NCI-H510A treated with DMSO at 0.1 percent for 48 hours (cell line): ENCODE measurements at regions not wholly inside any gene's neighbourhood (a gene's known extent, or its start where the extent isn't known, plus 50 kb on each side); places are given as distances from the start of the nearest gene placed in this dataset.

Experiments
- DNase-seq: peaks from one replicate; lab custom pipeline; 2025; lab: John Stamatoyannopoulos, UW

- DNase-seq = no peak
Observed at GRCh38 chr19:28290963-28291657, 921.8 kb downstream of the UQCRFS1 start.

DNA sequence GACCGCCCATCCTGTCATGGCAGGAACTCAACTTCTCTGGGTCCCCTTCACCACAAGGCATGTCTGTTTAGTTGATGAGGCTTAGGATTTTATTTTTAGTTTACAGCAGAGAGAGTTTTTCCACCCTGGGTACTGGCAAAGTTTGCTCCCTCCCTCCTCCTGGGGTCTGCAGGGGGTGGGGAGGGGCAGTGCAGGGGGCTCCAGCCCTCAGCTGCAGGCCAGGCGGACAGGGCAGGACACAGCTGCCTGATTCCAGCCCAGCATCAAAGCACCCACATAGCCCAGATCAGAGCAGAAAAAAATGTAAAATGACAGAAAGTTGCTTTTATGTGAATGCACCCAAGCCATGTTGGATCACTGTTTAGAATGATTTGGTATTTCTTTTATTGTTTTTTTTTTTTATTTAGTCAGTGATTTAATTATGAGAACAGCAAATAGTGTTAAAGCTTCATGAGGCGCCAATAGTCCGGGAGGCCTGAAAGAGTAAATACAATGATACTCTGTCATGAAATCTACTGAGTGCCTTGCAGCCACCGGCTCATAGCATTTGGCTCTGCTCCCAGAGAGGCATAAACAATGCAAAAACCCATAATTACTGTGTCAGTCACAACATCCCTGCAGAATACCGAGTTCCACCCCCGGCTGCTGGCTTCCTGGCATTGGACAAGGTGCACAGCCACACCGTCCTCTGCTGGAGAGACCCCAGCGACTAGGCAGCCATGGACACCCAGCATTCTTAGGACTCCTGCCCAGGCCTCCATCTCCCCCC lies 923.5 kb downstream of the UQCRFS1 start:
- no peak for DNase-seq

- no peak for DNase-seq
Observed at GRCh38 chr19:28288572-28289264, 924.2 kb downstream of the UQCRFS1 start.

DNA sequence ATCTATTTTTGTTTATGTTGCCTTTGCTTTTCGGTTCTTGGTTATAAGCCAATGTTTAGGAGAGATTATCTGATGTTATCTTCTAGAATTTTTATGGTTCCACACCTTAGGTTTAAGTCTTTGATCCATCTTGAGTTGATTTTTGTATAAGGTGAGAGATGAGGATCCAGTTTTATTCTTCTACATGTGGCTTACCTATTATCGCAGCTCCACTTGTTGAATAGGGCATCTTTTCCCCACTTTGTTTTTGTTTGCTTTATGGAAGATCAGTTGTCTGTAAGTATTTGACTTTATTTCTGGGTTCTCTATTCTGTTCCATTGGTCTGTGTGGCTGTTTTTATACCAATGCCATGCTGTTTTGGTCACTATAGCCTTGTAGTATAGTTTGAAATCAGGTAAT lies 927.0 kb downstream of the UQCRFS1 start:
- no peak for DNase-seq

- DNase-seq = no peak
Observed at GRCh38 chr19:28285078-28285477, 927.9 kb downstream of the UQCRFS1 start.

DNA sequence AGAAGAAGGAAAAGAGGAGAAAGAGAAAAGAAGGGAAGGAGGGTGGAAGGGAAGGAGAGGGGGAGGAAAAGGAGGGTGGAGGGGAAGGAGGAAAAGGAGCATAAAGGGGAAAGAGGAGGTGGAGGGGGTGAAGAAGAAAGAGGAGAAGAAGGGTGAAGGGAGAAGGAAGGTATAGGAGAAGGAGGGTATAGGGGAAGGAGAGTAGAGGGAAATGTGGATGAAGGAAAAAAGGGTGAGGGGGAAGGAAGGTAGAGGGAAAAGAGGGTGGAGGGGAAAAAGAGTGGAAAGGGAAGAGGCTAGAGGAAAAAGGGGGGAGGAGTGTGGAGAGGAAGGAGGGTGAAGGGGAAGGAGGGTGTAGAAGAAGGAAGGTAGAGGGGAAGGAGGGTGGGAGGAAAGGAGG lies 928.6 kb downstream of the UQCRFS1 start:
- no peak for DNase-seq

- no peak for DNase-seq
Observed at GRCh38 chr19:28283592-28283991, 929.4 kb downstream of the UQCRFS1 start.

DNA sequence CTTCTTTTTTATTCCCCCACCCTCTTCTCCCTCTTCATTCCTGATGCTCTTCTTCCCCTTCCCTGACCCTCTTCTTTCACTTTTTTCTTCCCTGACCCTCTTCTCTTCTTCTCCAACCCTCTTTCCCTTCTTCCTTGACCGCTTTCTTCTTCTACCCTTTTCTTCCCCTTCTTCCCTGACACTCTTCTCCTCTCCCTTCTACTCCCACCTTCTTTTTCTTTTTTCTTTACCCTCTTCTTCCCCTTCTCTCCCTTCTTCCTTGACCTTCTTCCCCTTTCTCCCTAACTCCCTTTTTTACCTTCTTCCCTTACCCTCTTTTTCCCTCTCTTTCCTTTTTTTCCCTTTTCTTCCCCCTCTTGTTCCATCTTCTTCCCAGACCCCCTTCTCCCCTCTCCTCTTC lies 931.3 kb downstream of the UQCRFS1 start:
- DNase-seq = no peak

- no peak for DNase-seq
Observed at GRCh38 chr19:28264556-28264955, 948.4 kb downstream of the UQCRFS1 start.

- no peak for DNase-seq
Observed at GRCh38 chr19:28258829-28259228, 954.1 kb downstream of the UQCRFS1 start.

DNA sequence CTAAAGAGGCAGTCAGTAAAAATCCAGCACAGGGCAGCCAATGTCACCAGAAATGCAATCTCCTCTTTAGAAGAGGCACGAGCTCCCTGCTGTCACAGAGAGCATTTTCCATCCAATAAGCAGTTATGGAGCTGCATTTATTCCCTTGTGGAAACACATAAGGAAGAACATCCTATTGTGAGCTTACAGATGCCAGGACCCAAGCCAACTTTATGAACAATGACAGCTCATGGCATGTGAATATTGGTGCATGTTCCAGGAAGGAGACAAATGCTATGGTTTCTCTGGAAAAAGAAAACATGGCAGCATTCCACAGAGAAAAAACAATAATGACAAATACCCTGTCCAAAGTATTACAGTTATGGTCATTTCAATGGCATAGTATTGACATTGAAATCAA lies 955.6 kb downstream of the UQCRFS1 start:
- DNase-seq = no peak

GRCh38 chr19:28247243-28247642 lies 965.7 kb downstream of the UQCRFS1 start:
- no peak for DNase-seq

GRCh38 chr19:28245937-28246336 lies 967.0 kb downstream of the UQCRFS1 start:
- DNase-seq = no peak

GRCh38 chr19:28244966-28245365 lies 968.0 kb downstream of the UQCRFS1 start:
- no peak for DNase-seq

DNA sequence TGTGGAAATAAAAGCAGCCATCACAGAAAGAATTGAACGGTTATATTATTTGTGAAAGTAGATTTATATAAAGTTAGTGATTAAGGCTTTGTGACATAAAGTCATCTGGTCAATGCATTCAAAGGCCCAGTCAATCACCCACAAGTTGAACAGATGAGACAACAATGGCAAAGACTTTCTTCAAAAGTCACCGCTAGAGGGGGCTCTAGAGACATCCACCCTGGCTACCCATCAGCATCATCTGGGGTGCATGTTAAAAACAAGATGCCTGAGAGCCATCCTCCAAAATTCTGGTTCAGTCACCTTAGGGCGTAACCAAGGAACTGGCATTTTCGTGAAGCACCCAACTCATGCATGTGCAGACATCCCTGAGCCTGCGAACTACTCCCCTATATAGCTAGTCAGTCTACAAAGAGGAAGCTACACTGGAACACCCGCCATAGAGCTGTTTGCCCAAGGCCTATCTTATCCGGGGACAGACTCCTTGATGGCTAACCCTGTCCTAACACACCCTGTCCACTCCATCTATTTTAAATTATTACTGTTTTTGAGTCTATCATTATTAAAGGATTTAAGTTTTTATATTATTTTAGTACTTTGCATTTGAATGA lies 970.5 kb downstream of the UQCRFS1 start:
- DNase-seq = no peak

DNA sequence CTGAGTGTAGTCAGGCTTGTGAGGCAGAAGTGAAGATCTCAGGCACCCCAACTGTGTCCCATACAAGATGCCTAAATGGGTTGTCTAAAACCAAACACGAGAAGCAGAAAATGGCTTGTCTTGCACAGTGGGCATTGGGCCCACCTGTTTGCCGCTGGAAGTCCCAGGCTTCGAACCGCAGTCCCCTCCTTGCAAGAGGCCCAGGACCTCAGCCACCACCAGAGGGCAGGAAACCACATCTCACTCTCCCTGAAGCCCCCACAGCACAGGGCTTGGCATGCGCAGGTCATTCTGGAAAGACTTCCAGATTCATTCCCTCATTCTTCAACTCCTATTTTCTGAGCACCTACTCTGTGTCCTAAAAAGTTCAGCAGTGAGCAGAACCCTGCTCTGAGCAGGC lies 973.7 kb downstream of the UQCRFS1 start:
- no peak for DNase-seq

DNA sequence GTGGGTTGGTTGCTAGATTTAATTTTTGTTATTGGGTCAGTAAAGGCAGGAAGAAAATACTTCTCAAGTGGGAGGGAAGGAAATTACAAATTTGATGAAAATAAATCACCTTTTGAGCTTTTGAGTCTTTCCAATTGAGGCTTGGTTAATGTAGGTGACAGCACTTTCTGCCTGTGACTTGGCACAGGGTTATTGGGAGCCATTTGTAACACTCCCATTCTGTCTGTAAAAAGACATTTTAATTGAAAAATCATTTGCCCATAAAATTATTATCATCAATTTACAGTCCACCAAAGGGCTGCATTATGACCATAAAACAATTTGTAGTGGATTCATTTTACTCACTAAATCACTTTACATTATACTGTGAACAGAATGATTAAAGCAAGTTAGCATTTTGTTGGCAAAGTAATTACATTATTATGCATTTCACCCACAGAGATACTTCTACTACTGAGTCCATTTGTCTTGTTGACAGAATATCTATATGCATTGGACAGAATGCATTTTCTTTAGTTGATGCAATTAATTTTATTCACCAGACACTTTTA lies 974.6 kb downstream of the UQCRFS1 start:
- no peak for DNase-seq

- DNase-seq = no peak
Observed at GRCh38 chr19:28235606-28236125, 977.3 kb downstream of the UQCRFS1 start.

DNA sequence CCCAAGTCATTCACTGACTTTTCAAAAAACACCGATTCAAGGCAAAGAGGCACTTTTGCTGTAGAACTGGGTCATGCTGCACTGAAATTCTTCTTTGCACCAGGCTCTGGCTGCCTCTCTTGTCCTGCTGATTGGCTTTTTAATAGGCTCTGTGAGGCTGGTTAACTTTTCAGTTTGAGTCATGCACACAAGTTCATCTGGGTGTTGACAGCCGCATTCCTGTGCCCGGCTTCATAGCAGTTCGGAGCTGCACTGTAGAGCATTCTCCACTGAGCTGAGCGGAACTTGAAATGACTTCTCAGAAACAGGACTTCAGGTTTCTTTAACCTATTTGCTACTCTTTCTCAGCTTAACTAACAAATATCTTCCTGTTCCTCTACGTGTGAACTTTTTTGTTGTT lies 978.3 kb downstream of the UQCRFS1 start:
- DNase-seq = no peak

DNA sequence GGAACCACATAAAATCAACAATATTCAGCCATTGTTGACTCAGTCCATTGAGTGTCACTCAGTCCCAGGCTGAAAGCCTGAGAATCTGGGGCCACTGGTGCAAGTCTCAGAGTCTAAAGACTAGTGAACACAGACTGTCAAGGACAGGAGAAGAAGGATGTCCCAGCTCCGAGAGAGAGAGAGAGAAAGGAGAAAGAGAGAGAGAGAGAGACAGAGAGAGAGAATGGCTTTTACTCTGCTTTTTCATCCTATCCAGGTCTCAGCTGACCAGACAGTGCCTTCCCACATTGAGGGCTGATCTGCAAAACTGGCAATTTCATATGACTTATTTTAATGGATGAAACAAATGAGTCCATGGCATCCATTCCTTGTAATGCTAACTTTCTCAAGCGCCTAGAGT lies 984.1 kb downstream of the UQCRFS1 start:
- no peak for DNase-seq

- DNase-seq = no peak
Observed at GRCh38 chr19:28224441-28224840, 988.5 kb downstream of the UQCRFS1 start.

DNA sequence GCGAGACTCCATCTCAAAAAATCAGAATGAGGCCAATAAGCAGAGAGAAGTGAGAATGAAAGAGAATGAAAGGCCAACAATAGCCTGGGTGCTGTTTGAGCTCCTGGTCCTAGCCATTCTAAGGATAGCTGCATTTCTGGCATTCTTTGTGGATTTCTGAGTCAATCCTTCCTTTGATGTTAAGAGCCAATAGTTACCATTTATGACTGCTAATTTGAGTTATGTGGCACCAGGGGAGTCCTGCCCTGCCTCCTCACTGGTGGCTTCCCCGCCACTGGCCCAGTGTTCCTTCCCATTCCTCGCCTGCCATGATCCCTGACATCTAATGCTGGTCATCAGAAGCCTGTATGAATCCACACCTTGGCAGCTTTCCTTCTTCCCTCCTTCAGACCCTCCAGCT lies 991.2 kb downstream of the UQCRFS1 start:
- DNase-seq = no peak
